ENCODE measurements at regions not wholly inside any gene's neighbourhood (a gene's known extent, or its start where the extent isn't known, plus 50 kb on each side); places are given as distances from the start of the nearest gene placed in this dataset.

DNA sequence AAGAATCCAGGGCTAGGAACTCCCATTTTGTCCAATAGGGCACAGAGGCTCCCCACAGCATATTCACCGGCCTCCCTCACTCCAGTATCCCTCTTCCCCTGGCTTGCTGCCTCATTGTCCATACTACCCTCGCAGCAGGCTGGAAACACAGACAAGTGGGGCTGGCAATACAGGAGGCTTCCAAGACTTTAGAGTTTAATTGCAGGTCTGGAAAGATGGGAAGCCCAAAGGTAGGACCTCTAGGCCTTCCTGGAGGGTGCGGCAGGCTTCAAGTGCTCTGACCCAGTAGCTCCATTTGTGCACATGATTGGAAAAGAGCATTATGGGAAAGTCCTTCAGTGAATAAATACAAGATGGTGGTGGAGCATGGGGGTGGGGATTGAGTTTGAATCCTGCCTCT is 166.7 kb downstream of the EVX1 start:
- no peak for TF ChIP-seq TAF1 (IDR thresholded peaks at IDR 0.05; ENCODE audit: low read depth)
- no peak for TF ChIP-seq RAD21 (IDR thresholded peaks at IDR 0.05; ENCODE audit: low read depth)
- TF ChIP-seq EP300 (IDR thresholded peaks at IDR 0.05; ENCODE audit: borderline replicate concordance): no peak
- TF ChIP-seq, protein P1, sequence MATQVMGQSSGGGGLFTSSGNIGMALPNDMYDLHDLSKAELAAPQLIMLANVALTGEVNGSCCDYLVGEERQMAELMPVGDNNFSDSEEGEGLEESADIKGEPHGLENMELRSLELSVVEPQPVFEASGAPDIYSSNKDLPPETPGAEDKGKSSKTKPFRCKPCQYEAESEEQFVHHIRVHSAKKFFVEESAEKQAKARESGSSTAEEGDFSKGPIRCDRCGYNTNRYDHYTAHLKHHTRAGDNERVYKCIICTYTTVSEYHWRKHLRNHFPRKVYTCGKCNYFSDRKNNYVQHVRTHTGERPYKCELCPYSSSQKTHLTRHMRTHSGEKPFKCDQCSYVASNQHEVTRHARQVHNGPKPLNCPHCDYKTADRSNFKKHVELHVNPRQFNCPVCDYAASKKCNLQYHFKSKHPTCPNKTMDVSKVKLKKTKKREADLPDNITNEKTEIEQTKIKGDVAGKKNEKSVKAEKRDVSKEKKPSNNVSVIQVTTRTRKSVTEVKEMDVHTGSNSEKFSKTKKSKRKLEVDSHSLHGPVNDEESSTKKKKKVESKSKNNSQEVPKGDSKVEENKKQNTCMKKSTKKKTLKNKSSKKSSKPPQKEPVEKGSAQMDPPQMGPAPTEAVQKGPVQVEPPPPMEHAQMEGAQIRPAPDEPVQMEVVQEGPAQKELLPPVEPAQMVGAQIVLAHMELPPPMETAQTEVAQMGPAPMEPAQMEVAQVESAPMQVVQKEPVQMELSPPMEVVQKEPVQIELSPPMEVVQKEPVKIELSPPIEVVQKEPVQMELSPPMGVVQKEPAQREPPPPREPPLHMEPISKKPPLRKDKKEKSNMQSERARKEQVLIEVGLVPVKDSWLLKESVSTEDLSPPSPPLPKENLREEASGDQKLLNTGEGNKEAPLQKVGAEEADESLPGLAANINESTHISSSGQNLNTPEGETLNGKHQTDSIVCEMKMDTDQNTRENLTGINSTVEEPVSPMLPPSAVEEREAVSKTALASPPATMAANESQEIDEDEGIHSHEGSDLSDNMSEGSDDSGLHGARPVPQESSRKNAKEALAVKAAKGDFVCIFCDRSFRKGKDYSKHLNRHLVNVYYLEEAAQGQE (IDR thresholded peaks at IDR 0.05; ENCODE audit: low read depth): no peak
- no peak for TF ChIP-seq YY1 (IDR thresholded peaks at IDR 0.05; ENCODE audit: low read depth)
- TF ChIP-seq, protein P2, sequence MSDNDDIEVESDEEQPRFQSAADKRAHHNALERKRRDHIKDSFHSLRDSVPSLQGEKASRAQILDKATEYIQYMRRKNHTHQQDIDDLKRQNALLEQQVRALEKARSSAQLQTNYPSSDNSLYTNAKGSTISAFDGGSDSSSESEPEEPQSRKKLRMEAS (IDR thresholded peaks at IDR 0.05): no peak
- TF ChIP-seq NFIC (IDR thresholded peaks at IDR 0.05): no peak
- TF ChIP-seq CEBPB (IDR thresholded peaks at IDR 0.05): no peak
- TF ChIP-seq, protein P3, sequence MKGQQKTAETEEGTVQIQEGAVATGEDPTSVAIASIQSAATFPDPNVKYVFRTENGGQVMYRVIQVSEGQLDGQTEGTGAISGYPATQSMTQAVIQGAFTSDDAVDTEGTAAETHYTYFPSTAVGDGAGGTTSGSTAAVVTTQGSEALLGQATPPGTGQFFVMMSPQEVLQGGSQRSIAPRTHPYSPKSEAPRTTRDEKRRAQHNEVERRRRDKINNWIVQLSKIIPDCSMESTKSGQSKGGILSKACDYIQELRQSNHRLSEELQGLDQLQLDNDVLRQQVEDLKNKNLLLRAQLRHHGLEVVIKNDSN (IDR thresholded peaks at IDR 0.05): no peak
